ENCODE measurements at regions not wholly inside any gene's neighbourhood (a gene's known extent, or its start where the extent isn't known, plus 50 kb on each side); places are given as distances from the start of the nearest gene placed in this dataset.

- TF ChIP-seq, protein P1, sequence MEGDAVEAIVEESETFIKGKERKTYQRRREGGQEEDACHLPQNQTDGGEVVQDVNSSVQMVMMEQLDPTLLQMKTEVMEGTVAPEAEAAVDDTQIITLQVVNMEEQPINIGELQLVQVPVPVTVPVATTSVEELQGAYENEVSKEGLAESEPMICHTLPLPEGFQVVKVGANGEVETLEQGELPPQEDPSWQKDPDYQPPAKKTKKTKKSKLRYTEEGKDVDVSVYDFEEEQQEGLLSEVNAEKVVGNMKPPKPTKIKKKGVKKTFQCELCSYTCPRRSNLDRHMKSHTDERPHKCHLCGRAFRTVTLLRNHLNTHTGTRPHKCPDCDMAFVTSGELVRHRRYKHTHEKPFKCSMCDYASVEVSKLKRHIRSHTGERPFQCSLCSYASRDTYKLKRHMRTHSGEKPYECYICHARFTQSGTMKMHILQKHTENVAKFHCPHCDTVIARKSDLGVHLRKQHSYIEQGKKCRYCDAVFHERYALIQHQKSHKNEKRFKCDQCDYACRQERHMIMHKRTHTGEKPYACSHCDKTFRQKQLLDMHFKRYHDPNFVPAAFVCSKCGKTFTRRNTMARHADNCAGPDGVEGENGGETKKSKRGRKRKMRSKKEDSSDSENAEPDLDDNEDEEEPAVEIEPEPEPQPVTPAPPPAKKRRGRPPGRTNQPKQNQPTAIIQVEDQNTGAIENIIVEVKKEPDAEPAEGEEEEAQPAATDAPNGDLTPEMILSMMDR (IDR thresholded peaks at IDR 0.05): no peak
- no peak for ATAC-seq (ENCODE audit: low FRiP score)
- DNase-seq (ENCODE audit: low spot score): no peak
Measured at GRCh38 chr12:14187966-14188365, 177.5 kb upstream of the ATF7IP start.

DNA sequence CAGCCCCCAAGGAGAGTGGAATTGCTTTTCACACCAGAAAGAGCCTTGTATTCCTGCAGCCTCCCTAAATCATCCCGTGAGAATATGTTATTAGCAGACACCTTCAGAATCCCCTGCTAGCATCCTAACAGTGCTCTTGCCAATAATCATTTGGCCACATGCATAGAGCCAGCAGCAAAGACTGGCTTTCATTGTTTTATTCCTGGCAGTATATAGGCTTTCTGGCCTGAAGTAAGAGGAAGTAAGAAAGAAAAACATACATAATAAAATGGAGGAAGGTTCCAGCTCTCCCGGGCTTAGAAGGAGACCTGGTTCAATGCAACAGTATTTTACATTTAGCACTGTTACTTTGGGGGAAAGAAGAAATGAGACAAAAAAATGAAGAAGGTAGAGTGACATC, 176.7 kb upstream of the ATF7IP start:
- ATAC-seq (ENCODE audit: low FRiP score) (no peak), DNase-seq (ENCODE audit: low spot score) (no peak)
- TF ChIP-seq, protein P1 (IDR thresholded peaks at IDR 0.05): no peak

- DNase-seq (ENCODE audit: low spot score) (no peak), ATAC-seq (ENCODE audit: low FRiP score) (no peak)
- TF ChIP-seq, protein P1 (IDR thresholded peaks at IDR 0.05): no peak
Measured at GRCh38 chr12:14190694-14191093, 174.8 kb upstream of the ATF7IP start.

DNA sequence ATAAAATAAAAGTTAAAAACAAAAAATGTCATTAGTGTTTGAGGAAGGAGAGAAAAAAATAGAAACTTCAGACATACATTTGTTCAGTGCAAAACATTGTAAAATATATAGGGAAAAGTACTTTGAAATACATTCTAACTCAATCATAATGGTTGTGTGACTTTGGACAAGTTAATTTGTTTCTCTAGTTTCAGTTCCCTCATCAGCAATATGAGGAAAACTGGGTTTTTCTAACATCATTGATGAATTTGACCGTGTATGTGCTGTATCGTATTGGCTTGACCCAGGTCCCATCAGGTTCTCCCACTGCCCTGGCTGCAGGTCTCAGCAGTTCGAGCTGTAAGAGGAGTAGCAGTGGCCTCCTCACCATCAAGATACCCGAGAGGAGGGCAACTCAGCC, 173.9 kb upstream of the ATF7IP start:
- TF ChIP-seq, protein P1 (IDR thresholded peaks at IDR 0.05): no peak
- DNase-seq (ENCODE audit: low spot score) (no peak), ATAC-seq (ENCODE audit: low FRiP score) (no peak)

DNA sequence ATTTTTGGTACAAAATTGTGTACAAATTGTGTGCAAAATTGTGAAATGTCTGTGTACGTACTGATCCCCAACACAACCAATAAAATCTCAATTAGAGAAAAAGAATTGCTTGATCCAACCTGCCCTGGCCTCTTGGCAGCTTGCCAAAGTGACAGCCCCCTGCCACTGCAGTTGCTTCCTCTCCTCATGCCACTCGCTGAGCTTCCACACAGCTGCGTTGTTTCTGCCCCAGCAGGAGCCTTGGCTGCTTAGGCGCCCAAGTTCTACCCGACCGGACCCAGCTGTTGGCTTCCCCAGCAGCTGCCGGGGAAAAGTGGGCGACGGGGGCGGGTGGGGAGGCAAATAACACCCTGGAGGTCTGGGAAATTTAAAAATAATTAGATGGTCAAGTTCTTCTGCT, 171.8 kb upstream of the ATF7IP start:
- TF ChIP-seq, protein P1 (IDR thresholded peaks at IDR 0.05): no peak
- no peak for ATAC-seq (ENCODE audit: low FRiP score)
- no peak for DNase-seq (ENCODE audit: low spot score)

- DNase-seq (ENCODE audit: low spot score) (no peak), ATAC-seq (ENCODE audit: low FRiP score) (no peak)
- TF ChIP-seq, protein P1 (IDR thresholded peaks at IDR 0.05): no peak
Measured at GRCh38 chr12:14194572-14194971, 170.9 kb upstream of the ATF7IP start.

- DNase-seq (ENCODE audit: low spot score): no peak
- no peak for ATAC-seq (ENCODE audit: low FRiP score)
- TF ChIP-seq, protein P1 (IDR thresholded peaks at IDR 0.05): no peak
Measured at GRCh38 chr12:14199455-14200198, 165.9 kb upstream of the ATF7IP start.

Data from omental fat pad (tissue), 3 donors.